GM12874 (cell line): ENCODE measurements at regions not wholly inside any gene's neighbourhood (a gene's known extent, or its start where the extent isn't known, plus 50 kb on each side); places are given as distances from the start of the nearest gene placed in this dataset.

Source experiments
- CTCF ChIP-seq: IDR thresholded peaks from 2 replicates; pipeline ENCODE4 v1.5.1; 2011; ENCODE audit warnings: low read depth, mild to moderate bottlenecking, control low read depth, low read length, moderate library complexity; ENCODE audit not compliant: insufficient read depth

- TF ChIP-seq CTCF: no peak
These were observed 159.0 kb downstream of the ACTL8 start for GRCh38 chr1:17914131-17914530.

- TF ChIP-seq CTCF: no peak
These were observed 159.9 kb downstream of the ACTL8 start for GRCh38 chr1:17914987-17915386.

GRCh38 chr1:17915511-17916197 is 160.5 kb downstream of the ACTL8 start:
- TF ChIP-seq CTCF: no peak

- no peak for TF ChIP-seq CTCF
These were observed 161.6 kb downstream of the ACTL8 start for GRCh38 chr1:17916702-17917101.

GRCh38 chr1:17919525-17920439 is 164.6 kb downstream of the ACTL8 start:
- TF ChIP-seq CTCF: no peak

GRCh38 chr1:17920881-17921640 is 165.9 kb downstream of the ACTL8 start:
- no peak for TF ChIP-seq CTCF

GRCh38 chr1:17922833-17923232 is 167.7 kb downstream of the ACTL8 start:
- TF ChIP-seq CTCF: peak; percentile 57
